ENCODE measurements at regions not wholly inside any gene's neighbourhood (a gene's known extent, or its start where the extent isn't known, plus 50 kb on each side); places are given as distances from the start of the nearest gene placed in this dataset.

DNA sequence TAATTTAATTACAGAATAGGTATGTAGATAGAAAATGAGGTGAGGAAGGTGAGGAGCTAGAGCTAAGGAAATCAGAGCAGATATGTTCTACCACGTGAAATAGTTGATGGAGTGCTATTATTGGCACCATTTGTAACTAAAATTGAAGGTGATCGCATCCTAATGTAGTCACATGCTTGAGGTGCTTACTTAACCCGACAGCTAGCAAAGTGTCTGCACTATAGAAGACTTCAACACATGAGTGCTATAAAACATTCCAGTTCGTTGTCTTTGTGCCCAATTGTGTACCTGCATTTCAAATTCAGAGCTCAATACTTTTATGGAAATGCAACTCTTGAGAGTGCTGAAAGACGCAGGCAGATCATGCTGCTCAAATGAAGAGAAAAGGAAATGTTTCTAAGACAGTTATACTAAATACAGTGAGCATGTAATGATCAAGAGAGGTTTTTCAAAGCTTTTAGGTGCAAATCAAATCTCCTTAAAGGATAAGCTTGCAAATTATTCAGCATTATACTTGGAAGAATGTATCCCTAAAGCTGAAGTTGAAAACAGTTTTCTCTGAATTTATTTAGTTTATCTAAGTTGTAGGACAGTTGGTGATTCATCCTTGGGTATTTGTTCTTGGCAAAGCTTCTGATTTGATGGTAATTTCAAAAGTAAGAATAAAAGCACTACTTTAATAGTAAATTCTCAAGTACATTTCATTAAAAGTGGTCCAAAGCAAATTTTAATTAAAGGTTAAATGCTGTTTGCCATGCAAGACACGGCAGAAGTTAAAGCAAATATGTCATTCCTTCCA, 223.9 kb upstream of the EPHA5 start:
- DNase-seq (ENCODE audit: low read depth): no peak

DNA sequence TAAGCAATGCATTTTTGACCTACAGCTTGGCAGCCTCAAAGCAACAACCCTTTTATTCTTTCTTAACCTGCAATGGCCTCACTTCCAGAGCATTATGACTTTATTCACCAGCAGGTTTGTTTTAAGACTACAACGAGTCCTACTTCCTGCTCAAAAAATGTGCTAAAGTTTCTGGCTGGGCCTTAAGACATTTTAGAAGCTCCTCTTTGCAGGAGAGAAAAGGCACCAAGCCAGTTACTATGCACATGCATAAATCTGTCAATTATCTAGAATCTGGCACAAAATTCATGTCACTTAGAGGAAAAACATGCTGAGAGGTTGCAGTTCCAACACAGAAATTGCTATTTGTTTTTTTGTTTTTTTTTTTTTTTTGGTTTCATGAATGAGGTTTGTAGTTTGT, 223.0 kb upstream of the EPHA5 start:
- DNase-seq (ENCODE audit: low read depth): no peak

DNA sequence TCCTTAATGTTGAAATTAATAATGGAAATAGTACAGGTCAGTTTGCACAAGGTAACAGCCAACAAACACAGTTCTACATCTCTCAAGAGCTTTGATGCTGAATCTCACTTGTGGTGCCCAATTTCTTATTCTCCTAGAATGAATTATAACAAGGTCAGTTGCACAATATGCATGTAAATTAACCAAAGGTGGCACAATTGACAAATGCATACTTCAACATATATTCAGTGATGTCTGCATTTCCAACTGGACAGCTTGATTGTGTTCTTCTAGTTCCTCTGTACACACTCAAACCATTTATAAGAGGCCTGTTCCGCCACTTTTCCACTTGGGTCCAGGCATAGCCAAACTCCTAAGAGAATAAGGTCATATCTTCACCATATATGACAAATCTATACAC, 210.3 kb upstream of the EPHA5 start:
- no peak for DNase-seq (ENCODE audit: low read depth)

DNA sequence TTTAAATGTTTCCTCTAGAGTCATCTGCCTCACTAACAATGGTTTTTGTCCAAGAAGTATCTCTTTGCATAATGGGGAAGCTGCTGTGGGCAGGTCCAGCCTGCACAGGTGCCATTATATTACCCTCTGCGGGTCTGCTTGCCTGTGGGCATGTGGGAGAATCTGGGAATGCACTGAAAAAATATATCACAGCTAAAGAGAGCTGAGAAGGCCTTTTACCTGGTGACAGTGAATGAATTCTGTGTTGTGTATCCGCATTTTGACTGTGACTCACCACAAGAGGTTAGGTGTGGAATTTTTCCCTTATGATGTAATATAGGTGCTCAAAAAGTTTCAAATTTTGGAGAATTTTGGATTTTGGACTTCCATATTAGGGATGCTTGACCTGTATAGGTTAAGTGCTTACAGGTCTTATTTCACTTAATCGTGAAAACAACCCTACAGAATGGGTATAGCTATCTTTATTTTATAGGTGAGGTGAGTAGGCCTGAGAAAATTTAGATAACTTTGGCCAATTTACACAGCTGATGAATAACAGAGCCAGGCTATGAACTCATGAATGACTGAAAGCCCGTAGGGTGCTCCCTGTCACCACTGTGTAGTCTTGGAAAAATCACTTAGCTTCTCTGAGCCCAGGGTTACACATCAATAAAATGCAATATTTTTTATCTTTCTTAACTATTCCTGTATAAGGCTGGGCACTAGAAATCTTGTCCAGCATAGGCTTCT, 198.0 kb upstream of the EPHA5 start:
- DNase-seq (ENCODE audit: low read depth): no peak

DNA sequence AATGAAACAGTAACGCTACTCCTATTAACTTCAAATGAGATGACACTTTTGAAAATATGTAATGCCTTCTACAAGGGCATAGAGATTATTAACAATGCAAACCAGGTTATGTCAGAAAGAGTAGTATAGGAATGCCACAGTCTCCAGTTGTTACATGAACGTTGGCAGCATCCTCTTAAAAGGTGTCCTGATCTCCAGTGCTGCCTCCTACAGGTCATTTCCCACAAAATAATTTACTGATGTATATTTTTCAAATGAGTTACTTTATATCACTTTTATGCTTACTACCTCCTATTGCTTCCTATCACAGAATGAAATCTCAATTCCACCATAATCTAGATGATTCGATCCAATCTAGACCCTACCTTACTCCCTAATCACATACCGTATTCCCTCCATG, 195.2 kb upstream of the EPHA5 start:
- DNase-seq (ENCODE audit: low read depth): no peak

DNA sequence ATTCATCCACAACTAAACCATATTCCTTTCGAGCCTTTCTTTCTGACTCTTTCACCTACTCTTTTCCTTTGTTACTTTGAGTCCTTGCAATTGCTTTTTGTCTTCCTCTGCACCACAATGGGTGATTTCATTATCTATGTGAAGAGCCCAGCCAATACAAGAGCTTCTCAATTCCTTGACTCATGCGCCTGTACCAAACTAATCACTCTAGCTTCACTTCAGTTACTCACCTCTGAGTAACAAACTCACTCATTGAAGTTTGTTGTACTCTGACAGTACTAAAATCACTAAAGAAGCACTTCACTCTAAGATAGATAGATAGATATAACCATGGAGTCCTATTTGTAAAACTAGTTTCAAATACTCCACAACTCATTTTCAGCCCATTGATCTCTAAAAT, 191.7 kb upstream of the EPHA5 start:
- no peak for DNase-seq (ENCODE audit: low read depth)

DNA sequence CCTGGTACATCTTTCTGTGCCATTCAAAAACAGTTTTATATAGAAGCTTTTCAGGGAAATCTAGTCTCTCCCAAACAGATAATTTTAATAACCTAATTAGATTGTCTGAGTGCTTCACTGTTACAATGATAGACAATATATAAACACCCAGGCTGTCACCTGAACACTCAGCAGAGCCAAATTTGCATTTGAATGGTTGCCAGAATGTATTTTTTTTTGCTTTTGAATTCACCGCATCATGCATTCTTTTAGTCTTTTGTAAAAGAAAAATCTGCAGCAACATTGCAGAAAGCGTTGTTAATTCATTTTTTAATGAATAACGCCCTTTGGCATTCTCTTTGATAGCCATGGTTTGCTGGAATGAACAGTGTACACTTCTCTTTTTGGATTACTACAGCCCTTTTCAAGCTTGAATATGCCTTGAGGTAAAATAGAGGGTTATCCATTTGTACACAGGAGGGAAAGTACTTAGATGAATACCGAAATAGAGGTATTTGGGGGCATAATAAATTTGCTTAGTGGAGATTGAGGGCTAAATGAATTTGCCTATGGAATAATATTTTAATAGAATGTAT, 175.0 kb upstream of the EPHA5 start:
- no peak for DNase-seq (ENCODE audit: low read depth)

DNA sequence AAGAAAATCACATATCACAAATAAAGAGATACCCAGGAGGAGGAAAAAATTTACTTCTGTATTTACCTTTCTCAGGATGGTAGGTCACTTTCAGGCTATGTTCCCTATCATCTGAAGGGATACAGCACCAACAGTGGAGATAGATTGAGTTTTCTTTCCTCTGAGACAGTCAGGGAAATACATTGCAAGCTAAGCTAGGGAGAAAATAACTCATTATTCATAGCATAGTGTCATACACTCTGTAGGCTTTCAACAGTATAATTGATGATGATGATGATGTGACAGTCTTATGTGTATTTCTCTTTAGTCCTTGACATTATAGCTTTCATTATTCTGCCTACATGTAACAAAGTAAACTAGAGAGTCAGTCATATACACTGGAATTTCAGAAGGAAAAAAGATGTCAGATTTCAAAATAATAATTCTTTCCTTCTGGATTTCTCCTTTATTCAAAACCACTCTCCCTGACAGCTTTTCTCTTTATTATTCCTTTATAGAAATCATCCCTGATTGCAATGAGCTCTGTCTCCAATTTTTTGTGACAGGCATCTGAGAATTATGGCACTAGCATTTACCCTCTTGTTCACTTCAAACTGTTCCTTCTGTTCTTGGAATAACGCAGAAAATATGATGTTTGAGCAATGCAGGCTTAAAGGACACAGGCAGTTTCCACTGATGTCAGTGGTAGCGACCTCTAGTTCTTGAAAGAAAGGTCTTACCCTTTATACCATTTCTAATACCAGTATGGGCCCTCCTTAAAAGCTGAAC, 169.1 kb upstream of the EPHA5 start:
- no peak for DNase-seq (ENCODE audit: low read depth)

DNA sequence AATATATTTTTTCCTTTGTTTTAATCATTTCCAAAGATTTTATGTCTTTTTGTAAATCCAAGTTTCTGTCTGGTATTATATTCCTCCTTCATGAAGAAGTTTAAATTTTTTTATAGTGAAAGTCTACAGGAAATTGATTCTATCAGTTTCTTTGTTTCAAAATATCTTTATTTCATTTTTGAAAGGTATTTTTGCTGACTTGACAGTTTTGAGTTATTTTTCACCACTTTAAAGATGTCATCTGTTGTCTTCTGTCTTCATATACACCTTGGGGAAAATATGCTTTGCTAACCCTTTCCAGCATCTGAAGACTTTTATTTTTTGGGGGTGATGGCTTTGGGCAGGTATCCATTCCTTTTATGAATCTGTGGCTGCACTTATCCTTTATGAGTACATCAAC, 164.4 kb upstream of the EPHA5 start:
- DNase-seq (ENCODE audit: low read depth): no peak

DNA sequence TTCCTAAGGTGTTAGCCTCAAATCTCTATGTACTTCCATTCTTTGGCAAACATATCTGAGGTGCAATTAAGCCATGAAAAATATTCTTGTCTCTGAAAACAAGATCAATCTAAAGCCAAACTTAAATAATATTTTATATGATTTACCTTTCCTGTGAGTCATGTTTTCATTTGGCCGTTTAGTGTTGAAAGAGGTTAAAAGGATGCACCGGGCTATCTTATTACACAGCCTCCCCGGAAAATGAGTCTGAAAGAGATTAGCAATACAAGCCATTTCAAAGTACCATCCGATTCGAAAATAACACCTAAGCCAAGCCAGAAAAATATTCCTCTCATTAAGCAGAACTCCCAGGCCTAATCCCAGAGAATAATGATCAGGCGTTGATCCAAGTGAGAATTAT, 161.5 kb upstream of the EPHA5 start:
- DNase-seq (ENCODE audit: low read depth): no peak

DNA sequence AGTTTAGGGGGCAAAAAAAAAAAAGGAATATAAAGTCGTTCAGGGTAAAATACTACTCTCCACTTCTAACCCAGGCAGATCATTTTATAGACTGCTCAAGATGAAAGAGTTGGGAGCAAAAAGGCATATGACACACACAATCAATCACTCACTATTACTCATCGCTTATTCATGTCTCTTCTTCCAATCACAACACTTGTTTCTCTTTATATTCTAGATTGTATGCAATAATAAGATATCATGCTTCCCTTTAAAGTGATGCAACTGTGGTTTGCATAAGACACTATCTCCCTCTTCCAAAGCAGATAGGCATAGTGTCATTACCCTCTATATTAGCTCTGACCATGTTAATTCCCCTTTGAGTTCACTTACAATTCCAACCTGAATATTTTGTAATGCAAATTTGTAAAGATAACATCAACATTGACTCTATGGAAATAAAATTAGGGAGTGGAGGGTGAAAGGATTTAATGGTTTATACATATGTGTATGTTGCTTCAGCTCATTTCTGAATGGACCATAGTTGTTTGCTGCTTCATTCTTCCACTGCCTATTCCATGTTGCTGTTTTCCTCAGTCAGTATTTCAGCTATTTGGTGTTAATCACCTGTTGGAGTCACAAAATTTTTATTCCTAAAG, 154.9 kb upstream of the EPHA5 start:
- no peak for DNase-seq (ENCODE audit: low read depth)

DNA sequence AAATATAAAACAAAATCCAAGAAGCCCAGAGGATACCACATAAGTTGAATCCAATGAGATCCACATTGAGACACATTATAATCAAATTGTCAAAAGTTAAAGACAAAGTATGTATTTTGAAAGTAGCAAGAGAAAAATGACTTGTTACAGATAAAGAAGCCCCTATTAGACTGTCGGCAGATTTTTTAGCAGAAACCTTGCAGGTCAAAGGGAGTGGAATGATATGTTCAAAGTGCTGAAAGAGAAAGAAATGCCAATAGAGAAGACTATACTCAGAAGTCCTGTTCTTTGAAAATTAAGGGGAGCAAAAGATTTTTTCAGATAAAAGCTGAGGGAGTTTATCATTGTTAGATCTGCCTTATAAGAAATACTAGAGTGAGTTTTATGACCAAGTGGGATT, 148.9 kb upstream of the EPHA5 start:
- DNase-seq (ENCODE audit: low read depth): no peak

DNA sequence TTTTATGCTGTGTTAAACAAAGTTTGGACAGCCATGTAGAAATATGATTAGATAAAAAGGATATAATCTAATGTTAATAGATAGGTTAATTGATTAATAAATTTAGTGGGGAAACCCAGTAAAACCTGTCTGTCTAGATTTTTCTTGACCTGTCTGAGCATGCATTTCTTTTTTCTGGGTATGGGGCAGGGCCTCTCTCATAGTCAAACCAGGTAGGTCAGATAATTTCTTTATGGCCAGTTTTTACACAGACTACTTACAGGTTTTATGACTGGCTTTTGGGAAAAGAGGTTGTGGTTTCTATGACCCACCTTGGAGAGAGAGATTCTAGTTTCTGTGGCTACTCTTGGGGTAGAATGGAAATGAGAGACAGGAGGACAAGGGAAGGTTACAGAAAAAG, 135.6 kb upstream of the EPHA5 start:
- no peak for DNase-seq (ENCODE audit: low read depth)

DNA sequence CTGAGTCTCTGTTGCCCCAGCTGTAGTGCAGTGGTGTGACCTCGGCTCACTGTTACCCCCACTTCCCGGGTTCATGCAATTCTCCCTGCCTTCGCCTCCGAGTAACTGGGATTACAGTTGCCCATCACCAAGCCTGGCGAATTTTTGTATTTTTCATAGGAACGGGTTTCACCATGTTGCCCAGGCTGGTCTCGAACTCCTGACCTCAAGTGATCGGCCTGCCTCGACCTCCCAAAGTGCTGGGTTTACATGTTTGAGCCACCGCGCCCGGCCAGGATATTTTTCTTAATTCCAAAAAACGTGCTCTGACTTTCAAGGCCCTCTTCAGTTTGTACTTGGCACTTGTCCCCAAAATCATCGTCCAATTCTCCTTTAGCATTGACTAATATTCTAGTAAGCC, 129.2 kb upstream of the EPHA5 start:
- no peak for DNase-seq (ENCODE audit: low read depth)

DNA sequence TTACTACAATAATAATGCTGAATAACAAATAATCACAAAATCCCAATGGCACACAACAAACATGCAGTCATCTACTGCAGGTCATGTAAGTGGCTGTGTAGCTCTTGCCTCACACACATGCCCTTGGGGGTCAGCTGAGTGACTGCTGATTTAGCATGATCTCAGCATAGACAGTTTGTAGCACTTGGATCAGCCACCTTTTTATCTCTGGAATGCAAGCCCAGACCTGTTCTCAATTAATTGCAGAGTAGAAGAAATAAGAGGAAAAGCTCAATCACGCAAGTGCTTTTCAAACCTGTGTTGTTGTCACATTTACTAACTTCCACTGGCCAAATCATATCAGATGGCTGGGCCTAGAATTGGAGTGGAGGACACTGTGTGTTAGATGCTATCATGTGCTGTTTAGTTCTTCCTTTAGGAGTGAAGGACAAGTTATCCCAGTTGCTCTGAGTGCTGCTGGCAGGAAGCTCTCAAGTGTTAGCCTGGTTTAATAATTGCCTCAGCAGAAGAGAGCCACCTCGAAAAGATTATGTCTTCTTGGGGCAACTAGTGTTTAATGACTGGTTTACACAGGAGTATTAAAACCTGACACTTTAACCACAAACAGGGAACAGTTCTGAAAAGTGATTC, 128.3 kb upstream of the EPHA5 start:
- no peak for DNase-seq (ENCODE audit: low read depth)

DNA sequence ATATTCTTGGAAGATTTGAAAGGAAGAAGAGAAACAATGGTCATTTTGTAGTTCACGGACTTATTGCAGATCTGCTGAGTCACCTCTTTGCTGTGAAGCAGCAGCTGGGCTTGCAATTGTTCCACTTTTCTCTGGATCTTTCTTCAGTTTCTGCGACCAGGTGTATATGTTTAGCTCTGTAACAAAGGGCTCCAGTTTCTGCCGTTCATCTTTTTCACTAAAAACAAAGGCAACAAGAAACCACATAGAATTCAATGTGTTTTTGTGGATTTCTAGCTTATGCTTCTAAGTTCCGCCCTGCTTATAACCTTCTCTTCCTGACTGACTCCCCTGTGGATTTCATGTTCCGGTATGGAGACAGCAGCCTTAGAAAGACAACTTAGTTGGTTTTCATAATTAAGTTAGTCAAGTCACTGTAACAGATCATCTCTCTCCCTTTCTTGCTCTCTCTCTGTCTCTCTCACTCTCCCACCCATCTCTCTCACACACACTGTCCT, 121.6 kb upstream of the EPHA5 start:
- DNase-seq (ENCODE audit: low read depth): no peak

DNA sequence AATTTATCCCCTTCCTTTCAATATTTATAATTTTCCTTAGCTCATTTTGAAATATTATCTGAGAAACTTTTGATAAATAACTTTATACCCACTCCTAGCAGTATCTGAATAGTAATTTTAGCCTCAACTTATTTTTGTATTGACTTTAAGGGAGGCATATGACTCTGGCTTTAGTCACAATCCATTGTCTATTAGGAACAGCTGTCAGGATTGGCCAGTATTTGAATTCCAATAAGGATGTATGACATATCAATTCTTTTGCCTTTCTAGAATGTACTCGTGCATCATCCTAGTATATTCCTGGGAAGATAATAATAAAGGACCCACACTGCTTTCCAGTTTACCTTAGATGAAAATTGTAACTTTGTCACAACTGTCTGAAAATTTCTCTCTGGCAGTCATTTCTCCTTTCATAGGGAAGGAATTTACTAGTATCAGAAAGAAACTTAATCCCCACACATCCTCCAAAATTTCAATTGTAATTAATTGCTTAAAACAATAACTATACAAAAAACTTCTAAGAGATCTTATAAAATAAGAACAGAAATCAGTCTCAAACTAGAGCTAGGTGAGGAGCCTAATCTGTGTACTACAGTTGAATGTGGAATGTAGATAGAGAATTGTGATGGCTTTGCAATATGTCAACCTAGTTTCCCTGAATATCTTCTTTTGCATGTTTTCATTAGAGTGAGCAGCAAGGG, 121.0 kb upstream of the EPHA5 start:
- DNase-seq (ENCODE audit: low read depth): no peak

DNA sequence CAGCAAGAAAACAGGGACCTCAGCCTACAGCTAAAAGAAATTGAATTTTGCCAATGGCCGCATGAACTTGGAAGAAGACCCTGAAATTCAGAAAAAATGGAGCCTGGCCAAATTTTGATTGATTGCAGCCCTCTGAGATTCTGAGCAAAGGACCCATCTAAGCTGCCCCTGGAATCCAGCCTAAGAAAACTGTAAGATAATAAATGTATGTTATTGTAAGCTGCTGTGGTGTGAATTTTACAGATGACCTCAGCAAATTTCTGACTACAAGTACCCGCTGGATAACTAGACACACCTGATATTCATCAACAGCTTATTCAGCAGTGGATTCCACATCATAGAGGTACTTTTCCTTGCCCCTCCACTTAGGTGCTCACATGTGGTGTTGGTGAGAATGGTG, 119.5 kb upstream of the EPHA5 start:
- no peak for DNase-seq (ENCODE audit: low read depth)

DNA sequence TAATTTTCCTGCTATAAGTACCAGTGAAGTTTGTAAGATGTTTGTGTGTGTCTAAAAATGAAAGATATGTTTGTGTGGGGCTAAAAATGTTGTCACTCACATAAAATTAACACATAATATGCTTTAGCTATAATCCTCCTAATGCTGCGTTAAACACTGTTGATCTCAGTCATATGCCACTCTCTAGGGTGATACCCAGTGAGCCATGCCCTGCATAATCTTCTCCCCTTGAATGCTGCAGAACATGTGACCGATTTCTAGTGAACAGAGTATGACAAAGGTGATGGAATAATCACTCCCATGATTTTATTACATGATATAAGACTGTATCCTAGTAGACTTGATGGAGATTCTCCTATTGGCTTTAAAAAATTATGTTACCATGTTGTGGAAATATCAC, 119.1 kb upstream of the EPHA5 start:
- DNase-seq (ENCODE audit: low read depth): no peak

DNA sequence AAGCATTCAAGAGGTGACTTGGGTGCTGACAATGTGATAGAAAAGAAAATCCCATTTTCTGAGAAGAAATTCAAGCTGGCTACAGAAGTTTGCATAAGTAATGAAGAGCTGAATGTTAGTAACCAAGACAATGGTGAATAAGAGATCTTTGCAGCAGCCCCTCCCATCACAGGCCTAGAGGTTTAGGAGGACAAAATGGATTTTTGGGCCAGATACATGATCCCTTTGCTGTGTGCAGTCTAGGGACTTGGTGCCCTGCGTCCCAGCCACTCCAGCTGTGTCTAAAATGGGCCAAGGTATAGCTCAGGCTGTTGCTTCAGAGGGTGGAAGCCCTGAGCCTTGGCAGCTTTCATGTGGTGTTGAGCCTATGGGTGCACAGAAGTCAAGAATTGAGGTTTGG, 107.0 kb upstream of the EPHA5 start:
- DNase-seq (ENCODE audit: low read depth): no peak

DNA sequence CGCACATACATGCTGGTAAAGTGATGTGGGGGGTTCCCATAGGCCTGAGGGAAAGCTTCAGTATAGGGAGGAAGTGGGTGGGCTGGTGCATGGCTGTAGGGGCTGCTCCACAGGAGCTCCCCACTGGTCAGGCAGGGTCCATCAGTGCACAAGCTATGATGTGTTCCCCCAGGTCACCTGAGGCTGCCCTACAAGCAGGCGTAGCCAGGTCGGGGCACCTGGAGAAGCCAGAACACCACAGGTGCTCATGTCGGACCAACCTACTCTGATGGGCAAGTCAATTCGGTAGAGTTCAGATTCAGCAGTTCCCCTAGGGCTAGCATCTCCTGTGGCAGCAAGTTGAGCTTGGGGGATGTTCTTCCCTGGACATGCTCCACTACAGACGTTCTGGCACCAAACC, 103.3 kb upstream of the EPHA5 start:
- no peak for DNase-seq (ENCODE audit: low read depth)

Measured in stimulated activated CD8-positive, alpha-beta memory T cell treated with anti-CD3 and anti-CD28 coated beads, Interleukin-7, amount 100 ng/mL, for 24 hours (primary cell).